GM11168 (cell line): ENCODE measurements at regions not wholly inside any gene's neighbourhood (a gene's known extent, or its start where the extent isn't known, plus 50 kb on each side); places are given as distances from the start of the nearest gene placed in this dataset.
"Not testable (repeated sequence)": the region's sequence is repeated elsewhere in the genome, so short reads cannot be mapped to it uniquely, and the experiment has no call there.

Experiments
- in situ Hi-C: fragments of 300-500 bp; cut with MboI; formaldehyde crosslinking; loops from one replicate; pipeline ENCODE4 v1.12.0; 2022; ENCODE audit warnings: low sequenced_read_pairs; ENCODE audit not compliant: unreplicated experiment

- in situ Hi-C loops = no loop called here
Measured at GRCh38 chr5:2369178-2369577, 382.3 kb downstream of the IRX2 start.

- in situ Hi-C loops = no loop called here
Measured at GRCh38 chr5:2366816-2367215, 384.7 kb downstream of the IRX2 start.

DNA sequence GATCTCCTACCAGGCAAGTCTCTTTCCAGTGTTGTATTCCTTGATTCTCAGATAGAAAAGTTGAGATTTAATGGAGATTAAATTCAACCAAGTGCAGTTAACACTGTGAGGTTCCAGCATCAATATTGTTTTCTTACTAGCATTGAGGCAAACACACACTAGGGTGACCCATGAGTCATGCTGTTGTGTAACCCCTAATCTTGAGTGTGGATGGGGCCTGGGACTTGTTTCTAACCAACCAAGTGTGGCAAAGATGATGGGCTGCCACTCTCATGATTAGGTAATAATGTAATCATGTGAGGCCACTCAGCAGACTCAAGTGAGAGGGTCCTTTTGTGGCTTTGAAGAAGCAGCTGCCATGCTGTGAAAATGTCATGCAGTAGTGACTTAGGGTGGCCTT, 394.2 kb downstream of the IRX2 start:
- in situ Hi-C loops = no loop called here

DNA sequence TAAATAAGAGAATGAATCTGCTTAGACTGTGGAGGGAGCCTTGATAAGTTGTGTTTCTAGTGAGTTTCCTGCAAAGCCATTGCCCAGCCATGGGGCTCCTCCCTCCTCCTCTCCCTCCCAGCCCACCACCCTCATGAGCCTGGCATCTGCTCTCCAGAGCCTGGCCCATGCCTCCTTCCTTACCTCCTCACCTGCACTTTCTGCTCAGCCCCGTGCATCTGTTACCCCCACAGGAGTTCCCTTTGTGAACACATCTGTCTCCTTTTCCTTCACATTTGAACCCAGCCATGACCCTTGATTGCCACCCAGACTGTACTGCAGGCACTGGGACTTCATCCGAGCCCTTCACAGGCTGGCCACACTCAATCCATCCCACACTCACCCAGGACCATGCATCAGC, 395.6 kb downstream of the IRX2 start:
- in situ Hi-C loops = no loop called here

- in situ Hi-C loops = no loop called here
Measured at GRCh38 chr5:2353871-2354440, 397.5 kb downstream of the IRX2 start.

DNA sequence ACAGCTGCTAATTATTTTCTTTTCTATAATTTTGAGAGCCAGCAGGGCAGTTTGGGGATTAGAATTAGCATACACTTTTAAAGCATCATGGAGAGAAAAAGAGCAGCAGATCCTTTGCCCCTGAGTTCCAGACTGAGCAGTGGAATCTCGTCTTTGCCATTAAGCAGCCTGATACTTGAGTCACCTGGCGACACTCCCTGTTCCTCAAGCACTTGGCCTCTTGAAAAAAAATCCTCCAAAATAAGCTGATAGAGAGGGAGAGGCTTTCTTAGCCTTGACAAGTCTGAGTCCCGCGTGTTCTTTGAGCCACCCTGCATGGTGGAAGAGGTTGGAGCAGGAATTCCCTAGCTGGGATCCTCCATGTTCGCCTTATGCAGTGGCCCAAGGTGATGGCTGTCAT, 398.3 kb downstream of the IRX2 start:
- in situ Hi-C loops = no loop called here

DNA sequence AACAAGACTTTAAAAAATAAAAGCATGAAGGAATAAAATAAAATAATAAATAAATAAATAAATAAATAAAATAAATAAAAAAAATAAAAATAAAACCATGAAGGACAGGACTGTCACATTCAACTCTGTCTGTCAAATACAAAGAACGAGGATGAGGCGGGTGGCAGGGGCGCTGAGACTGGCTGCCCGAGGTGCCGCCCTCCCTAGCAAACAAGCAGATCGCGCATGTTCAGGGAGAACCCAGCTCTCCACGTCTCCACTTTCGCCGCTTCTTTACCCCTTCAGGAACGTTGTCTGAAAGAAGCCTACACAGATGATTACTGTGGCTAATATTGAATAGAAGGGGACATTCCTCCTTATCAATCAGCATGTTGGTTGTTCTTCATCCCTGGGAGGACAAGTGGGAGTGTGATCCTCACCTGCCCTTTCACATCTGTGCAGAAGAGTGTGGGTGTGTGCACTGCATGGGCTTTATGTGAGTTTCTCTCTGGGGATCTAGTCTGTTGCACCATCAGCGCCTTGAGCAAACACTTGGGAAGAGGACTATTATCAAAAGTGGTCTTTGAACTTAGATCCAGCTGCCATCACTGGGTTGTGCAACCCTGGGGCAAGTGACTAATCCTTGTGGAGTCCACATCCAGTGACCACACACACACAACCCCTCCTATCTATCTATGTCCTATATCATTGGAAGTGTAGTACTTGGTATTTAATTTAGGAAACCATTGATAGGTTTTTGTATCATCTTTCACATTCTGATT, 399.2 kb downstream of the IRX2 start:
- in situ Hi-C loops = no loop called here

GRCh38 chr5:2349768-2350167, 401.7 kb downstream of the IRX2 start:
- in situ Hi-C loops = not testable (repeated sequence)

DNA sequence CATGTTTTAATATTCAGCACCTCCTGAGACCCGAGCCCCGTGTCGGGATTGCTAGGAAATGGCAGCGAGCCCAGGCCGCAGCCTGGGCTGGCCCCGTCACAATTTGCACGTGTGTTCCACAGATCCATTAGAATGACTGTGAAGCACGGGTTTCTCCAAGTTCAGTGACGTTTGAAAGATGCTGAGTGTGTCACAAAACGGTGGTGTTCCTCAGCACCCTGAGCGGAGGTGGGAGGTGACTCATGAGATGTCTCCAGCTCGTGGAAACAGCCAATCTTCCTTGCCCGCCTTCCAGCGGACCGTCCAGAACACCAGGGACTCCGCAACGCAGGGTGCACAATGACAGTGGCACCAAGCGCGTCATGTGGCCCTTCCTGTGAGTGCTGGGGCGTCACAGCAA, 412.8 kb downstream of the IRX2 start:
- in situ Hi-C loops = no loop called here

GRCh38 chr5:2335733-2336515, 415.6 kb downstream of the IRX2 start:
- in situ Hi-C loops = no loop called here

DNA sequence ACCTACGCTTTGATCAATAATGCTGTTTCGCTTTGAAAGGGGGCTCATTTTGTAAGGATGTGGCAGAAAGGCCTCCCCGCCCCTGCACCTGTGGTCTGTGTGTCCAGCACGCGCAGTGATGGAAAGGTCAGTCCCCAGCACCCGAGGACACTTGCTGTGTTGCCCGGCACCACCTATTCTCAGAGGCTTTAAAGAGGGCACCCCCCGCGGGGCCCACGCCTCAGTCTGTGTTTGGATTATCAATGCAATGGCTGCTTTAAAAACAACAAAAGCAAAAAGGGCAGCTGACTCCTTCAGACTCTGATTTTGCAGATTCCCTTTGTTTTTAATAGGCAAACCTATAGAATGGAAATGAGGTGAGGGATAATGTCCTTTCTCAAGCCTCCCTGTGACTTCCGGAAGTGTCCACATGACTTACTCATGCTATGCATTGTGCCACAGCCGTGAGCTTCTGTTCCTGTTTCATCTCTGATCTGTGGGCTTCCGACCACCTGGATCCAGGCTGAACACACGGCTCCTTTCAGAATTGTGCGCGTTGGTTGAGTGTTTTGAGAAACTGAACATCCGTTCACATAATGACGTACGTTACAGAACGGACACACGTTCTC, 416.2 kb downstream of the IRX2 start:
- in situ Hi-C loops = no loop called here

GRCh38 chr5:2334719-2335118, 416.8 kb downstream of the IRX2 start:
- in situ Hi-C loops = no loop called here

DNA sequence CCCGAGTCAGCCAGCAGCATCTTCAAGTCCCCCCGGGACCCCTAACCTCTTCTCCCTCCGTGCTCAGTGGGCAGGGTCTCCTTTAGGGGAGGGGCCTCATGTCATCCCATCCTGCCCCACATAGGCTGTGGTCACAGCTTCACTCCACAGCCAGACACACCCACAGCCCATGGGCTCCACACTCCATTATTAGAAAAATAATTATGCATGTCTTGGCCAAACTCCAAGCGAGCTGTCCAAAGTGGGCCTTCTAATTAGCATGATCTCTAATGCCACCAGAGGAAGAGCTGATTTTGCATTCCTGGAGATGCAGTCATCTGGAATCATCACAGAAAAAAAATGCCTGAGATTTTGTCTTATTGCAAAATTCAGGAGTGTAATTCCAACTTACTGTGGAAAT, 418.2 kb downstream of the IRX2 start:
- in situ Hi-C loops = no loop called here

DNA sequence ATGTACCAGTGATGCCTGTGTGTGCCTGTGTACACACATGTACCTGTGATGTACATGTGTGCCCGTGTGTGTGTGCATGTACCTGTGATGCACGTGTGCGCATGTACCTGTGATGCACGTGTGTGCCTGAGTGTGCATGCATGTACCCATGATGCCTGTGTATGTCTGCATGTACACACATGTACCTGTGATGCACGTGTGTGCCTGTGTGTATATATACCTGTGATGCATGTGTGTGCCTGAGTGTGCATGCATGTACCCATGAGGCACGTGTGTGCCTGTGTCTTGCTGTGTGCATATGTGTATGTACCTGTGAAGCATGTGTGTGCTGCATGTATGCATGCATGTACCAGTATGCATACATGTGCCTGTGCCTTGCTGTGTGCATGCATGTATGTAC, 419.0 kb downstream of the IRX2 start:
- in situ Hi-C loops = no loop called here

GRCh38 chr5:2330325-2331130, 420.9 kb downstream of the IRX2 start:
- in situ Hi-C loops = no loop called here

DNA sequence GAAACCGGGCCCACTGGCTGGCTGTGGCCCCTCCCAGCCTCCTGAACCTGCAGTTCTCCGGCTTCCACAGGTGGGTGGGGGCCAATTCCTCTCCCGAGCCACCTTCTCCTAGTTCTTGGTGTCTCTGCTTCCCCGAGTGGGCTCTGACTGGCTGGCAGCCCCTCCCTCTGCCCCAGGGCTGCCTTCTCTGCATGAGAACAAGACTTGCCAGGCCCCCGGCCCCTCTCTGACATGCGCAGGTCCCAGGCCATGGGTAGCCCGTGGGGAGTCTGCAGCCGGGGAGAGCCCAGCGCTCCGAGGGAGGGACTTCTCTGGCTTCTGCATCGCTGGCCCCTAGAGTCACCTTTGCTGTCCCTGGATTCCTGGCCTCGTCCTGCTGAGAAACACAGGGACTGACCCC, 421.7 kb downstream of the IRX2 start:
- in situ Hi-C loops = no loop called here

DNA sequence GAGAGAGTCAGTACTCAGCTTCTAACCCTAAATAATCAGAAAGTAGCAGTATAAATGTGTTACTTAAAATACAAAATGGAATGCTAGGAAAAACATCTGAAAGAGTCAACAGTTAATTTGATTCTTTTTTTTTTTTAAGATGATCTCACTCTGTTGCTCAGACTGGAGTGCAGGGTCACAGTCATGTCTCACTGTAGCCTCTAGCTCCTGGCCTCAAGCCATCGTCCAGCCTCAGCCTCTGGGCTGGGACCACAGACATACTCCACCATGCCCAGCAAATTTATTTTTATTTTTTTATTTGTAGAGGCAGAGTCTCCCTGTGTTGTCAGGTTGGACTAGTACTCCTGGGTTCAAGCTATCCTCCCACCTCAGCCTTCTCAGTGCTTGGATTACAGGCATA, 424.9 kb downstream of the IRX2 start:
- in situ Hi-C loops = no loop called here

- in situ Hi-C loops = no loop called here
Measured at GRCh38 chr5:2324788-2325187, 426.7 kb downstream of the IRX2 start.

DNA sequence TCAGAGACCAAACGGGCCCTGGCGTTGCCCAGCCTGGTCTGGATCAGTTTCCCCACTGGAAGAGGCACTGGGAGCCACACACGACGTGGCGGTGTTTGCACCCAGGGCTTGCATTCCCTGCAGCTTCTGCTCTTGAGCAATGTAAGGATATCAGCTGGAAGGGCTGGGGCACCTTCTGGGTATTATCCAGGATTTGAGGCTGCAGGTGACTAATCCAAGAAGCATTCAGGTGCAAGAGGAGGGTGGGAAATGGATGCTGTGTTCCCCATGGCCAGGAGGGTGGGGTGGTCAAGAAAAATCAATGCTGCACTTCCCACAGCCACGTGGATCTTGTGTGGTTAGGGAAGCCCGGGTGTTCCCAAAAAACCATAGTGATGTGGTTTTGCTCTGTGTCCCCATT, 430.9 kb downstream of the IRX2 start:
- in situ Hi-C loops = no loop called here

- in situ Hi-C loops = no loop called here
Measured at GRCh38 chr5:2317540-2317939, 433.9 kb downstream of the IRX2 start.
